GM21367 (cell line): ENCODE measurements at regions not wholly inside any gene's neighbourhood (a gene's known extent, or its start where the extent isn't known, plus 50 kb on each side); places are given as distances from the start of the nearest gene placed in this dataset.

ENCODE experiments used
- ATAC-seq: cut with Tn5 transposase; IDR thresholded peaks from one replicate; pipeline ENCODE4 v1.9.1; 2021; ENCODE audit not compliant: unreplicated experiment

DNA sequence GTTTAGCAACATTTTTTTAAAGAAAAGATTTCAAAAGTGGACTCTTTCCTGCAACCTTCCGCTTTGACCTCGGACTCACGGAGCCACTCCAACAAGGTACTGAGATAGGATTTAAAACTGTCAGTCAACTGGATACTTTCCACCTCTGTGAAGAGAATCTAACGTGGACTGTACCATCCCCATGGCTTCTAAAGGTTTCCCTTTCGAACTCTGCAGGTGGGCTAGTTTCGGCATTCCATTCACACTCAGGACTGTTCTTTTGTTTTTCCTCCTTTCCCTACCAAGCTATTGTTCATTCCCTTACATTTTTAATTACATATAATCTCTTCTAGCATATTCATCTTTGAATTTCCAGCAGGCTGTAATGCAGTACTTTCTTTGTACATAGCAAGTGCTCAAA is 88.5 kb upstream of the AKIP1 start:
- no peak for ATAC-seq

DNA sequence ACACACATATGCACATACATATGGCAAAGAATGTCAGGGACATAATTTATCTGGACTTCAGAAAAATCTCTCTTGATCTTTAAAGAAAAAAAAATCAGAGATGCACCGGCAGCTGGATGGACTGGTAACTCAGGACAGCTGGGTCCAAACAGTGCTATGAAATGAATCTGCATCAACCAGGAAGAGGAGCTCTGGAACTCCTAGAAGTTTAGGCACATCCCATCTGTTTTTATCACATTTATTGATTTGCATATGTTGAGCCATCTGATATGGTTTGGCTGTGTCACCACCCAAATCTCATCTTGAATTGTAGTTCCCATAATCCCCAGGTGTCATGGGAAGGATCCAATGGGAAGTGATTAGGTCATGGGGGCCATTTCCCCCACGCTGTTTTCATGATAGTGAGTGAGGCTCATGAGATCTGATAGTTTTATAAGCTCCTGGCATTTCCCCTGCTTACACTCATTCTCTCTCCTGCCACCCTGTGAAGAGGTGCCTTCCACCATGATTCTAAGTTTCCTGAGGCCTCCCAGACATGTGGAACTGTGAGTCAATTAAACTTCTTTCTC is 87.7 kb upstream of the AKIP1 start:
- ATAC-seq: no peak

DNA sequence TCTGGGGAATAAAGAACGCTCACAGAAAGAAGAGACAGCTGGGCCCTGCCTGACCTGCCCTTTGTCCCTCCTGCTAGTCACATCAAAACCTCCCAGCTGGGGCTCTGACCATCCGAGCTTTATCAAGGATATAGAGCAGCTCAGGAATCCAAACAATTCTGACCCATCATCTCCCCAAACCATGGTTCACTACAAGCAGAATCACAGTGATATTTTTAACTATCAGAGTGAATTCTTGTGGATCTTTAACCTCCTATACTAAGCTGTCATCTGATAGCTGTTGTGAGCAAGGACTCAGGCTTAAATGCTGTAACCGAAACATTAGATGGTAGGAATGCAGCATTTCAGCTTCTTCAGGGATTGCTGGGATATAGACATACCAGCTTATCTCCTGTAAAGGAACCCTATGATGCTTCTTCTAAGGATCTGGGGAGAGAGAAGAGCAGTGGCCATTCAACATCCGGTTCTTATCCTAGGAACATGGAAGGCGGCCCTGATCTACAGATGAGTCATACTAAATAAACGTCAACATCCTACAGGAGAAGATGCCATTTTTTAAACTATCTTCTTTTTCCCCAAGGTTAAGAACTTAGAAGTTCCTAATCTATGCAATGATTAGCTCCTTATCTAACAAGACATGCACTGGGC is 84.7 kb upstream of the AKIP1 start:
- no peak for ATAC-seq

DNA sequence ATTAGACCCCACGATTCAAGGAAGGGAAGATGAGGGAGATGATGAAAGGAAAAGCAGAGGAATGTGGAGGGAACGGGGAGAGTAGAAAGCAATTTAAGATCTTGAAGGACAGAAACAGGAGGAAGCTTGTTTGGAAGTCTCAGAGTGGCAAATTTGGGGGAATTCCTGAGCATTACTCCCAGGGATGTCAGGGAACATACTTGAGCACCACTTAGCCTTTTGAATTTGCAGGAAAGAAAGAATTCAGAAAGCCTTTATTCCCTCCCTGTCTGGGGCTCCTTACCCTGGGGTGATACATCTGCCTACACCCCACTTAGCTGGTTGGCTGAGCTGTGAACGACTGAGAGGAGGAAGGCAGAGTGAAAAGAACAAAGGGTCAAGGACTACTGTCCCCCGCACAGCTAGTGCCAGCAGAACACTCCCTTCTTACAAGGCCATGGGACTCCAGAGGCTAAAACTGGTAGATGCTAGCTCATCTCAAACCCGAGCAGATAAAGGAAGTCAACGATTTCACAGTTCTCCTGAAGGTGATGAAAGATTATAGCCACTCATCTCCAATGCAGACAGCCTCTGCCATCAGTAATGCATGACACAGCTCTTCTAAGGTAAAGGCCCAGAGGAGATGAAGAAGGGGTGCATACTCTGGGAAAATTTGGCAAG is 84.0 kb upstream of the AKIP1 start:
- ATAC-seq: no peak

DNA sequence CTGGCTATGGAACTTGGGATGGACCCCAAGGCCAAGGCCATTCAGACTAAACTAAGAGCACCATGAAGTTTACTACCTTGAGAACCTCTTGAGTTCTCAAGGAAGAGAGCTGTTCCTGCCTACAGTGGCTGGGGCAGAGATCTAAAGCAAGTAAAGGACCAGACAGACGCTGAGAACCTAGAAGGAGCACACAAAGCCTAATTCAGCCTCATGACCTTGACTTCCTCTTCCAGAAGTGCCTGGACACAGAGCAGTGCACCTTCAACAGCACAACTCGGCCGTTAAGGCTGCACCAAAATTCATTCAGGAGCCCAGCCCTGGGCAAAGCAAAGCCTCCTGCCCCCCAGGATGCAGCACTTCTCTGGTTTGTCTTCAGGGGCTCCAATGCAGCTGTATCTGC is 82.9 kb upstream of the AKIP1 start:
- no peak for ATAC-seq

- ATAC-seq: no peak
Measured at GRCh38 chr11:8828580-8829361, 82.2 kb upstream of the AKIP1 start.

DNA sequence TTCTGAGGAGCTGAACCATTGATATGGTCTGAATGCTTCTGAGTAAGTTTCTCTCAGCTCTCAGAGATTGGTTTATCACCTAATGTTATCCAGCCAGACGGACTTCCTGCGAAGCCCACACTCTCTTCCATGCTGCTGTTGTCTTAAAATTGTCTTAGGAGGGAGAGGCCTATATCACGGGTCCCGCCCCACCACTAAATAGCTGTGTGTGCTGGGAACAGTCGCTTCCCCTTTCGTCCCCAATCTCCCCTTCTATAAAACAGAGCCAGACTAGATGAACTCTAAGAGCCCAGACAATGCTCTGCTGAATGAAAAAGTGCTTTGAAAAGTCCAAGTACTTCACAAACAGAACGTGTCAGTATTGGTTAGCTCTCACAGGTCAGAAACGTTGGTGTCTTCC is 81.4 kb upstream of the AKIP1 start:
- no peak for ATAC-seq

DNA sequence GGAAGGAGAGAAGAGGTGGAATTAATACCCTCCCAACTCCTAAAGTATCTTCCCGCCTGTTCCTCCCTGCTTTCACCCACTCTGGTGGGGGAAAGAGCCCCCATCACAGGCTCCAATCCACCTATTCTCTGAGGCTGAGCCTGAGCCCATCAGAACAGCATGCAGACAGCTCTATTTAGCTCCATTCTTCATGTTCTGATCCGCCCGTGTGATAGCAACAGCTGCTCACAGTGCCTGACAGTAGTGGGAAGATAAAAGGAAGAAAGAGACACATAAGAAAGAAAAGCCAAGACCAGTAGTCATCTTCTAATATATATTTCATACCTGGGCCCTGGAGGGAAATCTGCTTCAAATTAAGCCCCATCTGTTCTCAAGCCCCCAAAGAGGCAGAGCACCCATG is 80.3 kb upstream of the AKIP1 start:
- ATAC-seq: no peak

GRCh38 chr11:8831861-8832260 is 79.1 kb upstream of the AKIP1 start:
- ATAC-seq: no peak

GRCh38 chr11:8832571-8833260 is 78.3 kb upstream of the AKIP1 start:
- ATAC-seq: peak; percentile 89

DNA sequence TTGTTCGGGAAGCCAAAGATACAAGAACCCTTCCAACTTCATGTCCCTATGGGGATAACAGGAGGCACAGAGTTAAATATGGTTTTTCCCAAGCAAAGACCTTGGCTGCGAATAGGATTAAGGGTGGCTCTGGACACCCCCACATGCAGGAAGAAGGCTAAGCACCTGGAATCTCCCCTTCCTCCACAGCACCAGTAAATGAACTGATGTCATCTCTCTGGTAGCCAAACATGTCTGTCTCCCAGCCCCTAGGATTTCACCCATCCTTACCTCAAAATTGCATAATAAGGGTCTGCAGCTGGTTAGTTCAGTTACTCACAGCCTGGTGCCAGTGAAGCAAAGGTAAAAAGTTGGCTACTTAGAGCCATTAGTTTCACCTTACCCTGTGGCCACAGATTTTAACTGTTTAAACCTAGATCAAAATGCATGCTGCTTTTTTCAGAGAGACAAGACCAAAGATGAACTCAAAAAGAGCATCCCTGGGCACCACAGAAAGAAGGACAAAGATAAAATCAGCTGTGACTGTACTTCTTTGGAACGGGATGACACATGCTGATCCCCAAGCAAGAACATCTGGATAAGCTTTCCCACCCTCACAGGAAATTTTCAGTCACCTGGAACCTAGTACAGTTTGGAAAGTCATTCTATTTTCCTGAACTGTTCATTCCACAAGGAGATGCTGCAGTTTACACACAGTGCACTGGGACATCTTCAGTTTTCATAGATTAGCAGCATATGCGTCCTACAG is 77.2 kb upstream of the AKIP1 start:
- no peak for ATAC-seq

- ATAC-seq: no peak
Measured at GRCh38 chr11:8834379-8834778, 76.6 kb upstream of the AKIP1 start.

DNA sequence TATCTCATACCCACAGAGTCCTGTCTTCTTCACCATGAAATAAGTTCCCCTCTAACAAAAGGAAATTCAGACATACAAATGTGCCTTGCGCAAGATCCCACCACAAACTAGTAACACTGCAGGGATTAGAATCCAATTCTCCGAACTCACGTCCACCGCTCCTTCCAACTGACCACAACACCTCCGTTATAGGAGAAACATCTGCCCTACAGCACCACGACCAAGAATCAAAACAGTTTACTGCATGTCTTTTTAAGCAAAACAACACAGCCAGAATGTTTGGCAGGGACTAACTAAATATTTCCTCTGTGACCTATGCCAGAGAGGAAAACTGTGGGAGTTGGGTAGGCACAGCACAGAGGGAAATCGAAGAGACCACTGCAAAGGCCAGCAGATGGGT is 72.7 kb upstream of the AKIP1 start:
- no peak for ATAC-seq

GRCh38 chr11:8839306-8839956 is 71.6 kb upstream of the AKIP1 start:
- ATAC-seq: no peak

DNA sequence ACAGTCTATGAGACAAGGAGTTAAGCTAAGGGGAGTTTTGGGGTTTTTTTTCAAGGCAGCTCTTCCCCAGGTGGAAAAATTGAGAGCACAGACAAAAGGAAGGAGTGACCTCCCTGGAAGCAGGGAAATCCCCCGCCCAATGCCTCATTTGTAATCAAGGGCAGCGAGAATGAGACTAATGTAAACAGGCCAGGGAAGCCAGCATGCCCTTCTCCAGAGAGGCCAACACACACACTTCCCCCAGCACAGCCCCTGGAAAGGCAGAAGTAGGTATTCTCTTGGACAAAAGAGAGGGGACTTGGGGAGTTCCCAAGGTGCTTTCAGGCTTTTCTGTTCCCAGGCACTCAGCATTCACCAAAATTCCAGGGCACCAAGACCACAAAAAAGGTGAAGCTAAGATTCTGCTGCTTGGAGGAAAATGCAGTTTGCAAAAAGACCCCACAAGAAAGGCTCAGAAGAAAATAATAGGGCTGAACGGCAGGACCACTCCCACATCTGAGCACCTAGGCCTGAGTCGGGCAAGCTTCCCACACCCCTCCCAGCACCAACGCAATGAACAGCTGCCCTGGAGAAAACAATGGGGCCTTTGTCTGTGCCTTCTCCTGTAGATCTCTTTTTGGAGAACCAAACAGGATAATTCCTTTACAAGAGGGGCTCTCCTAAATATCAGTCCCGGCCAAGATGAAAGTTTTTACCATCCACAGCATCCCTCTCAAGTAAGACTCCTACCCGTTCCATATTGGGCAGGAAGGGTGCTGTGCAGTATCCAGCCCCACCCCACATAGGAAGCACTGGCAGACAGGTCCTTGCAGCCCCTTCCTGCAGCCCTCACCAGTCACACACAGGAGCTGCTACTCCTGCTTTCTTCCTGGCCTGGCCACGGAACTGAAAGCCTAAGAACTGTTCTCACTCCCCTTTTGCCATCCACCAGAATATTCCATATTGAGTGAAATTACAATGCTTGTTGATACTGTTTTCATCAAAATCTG is 70.7 kb upstream of the AKIP1 start:
- no peak for ATAC-seq

GRCh38 chr11:8841899-8842298 is 69.1 kb upstream of the AKIP1 start:
- no peak for ATAC-seq

DNA sequence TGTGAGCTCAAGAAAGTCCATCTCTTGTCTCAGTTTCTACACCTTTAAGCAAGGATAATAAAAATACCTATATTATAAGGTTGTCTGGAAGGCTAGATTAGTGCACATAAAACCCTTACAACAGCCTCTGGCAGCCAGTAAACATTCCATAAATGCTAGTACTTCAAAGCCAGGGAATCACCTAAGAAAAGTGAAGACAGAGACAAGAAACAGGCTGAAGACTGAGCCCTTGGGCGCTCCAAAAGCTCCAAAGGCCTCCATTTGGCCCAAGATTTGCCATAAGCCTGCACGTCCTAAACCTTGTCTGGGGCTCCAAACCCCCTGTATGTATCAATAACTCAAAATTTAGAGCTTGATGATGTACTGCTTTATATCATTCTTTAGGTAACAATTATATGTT is 52.2 kb upstream of the AKIP1 start:
- no peak for ATAC-seq
